ENCODE measurements at regions not wholly inside any gene's neighbourhood (a gene's known extent, or its start where the extent isn't known, plus 50 kb on each side); places are given as distances from the start of the nearest gene placed in this dataset.

DNA sequence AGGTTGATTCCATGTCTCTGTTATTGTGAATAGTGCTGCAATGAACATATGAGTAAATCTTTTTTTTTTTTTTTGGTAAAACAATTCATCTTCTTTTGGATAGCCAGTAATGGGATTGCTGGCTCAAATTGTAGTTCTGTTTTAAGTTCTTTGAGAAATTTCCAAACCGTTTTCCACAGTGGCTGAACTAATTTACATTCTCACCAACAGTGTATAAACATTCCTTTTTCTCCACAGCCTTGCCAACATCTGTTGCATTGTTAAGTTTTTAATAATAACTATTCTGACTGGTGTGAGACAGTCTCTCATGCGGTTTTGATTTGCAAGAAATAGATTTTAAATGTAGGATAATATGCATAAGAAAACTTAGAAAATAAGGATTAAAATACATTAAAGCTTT lies 279.0 kb upstream of the EPHA3 start (continued):
- TF ChIP-seq, protein P1, sequence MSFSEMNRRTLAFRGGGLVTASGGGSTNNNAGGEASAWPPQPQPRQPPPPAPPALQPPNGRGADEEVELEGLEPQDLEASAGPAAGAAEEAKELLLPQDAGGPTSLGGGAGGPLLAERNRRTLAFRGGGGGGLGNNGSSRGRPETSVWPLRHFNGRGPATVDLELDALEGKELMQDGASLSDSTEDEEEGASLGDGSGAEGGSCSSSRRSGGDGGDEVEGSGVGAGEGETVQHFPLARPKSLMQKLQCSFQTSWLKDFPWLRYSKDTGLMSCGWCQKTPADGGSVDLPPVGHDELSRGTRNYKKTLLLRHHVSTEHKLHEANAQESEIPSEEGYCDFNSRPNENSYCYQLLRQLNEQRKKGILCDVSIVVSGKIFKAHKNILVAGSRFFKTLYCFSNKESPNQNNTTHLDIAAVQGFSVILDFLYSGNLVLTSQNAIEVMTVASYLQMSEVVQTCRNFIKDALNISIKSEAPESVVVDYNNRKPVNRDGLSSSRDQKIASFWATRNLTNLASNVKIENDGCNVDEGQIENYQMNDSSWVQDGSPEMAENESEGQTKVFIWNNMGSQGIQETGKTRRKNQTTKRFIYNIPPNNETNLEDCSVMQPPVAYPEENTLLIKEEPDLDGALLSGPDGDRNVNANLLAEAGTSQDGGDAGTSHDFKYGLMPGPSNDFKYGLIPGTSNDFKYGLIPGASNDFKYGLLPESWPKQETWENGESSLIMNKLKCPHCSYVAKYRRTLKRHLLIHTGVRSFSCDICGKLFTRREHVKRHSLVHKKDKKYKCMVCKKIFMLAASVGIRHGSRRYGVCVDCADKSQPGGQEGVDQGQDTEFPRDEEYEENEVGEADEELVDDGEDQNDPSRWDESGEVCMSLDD (tag by site-specific recombination; IDR thresholded peaks at IDR 0.05) = no peak
- TF ChIP-seq ZNF174 (tag by site-specific recombination; IDR thresholded peaks at IDR 0.05) (no peak), ZNF239 (tag by site-specific recombination; IDR thresholded peaks at IDR 0.05) (no peak)

DNA sequence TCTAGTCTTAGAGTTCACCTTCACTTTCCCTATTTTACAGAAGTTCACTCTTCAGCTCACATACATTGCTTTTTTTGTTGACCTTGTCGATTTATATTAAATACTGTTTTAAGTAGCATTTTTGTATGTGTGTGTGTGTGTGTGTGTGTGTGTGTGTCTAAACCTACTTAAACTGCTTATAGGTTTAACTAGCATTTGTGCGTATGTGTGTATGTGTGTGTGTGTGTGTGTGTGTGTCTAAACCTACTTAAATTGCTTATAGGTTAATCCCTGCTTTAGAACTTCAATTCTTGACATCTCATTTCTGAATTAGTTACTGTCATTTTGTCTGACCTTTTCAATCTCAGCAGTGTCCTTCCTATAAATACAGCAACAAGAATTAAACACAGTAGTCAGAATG lies 254.8 kb upstream of the EPHA3 start:
- Histone ChIP-seq H3K9me3 (ENCODE audit: control insufficient read depth, insufficient read depth, low read depth, low read length) (no peaks in the 10 kb centered on the region), H3K27ac (ENCODE audit: extremely low read depth, low read depth, low read length) (no peak overlapping the region), H3K4me1 (ENCODE audit: control insufficient read depth, insufficient read depth, low read length) (no peaks in the 10 kb centered on the region), H3K4me3 (ENCODE audit: low read depth, low read length) (no peak overlapping the region), H3K36me3 (ENCODE audit: control insufficient read depth in 2 of 2, insufficient read depth in 1 of 2, low read length in 2 of 2) (no peaks in the 10 kb centered on the region)
- CTCF ChIA-PET = no interaction called here
- TF ChIP-seq ZNF404 (tag by site-specific recombination; IDR thresholded peaks at IDR 0.05) (no peak), ZNF394 (tag by site-specific recombination; IDR thresholded peaks at IDR 0.05; ENCODE audit: borderline replicate concordance) (no peak), ZNF558 (tag by site-specific recombination; IDR thresholded peaks at IDR 0.05) (no peak), ZNF354C (tag by site-specific recombination; IDR thresholded peaks at IDR 0.05; ENCODE audit: borderline replicate concordance, low read depth) (no peak), ZNF274 (IDR thresholded peaks at IDR 0.05; ENCODE audit: low read length) (no peak), ZNF274 (tag by site-specific recombination; IDR thresholded peaks at IDR 0.05; ENCODE audit: borderline replicate concordance) (no peak), GFI1B (tag by site-specific recombination; IDR thresholded peaks at IDR 0.05) (no peak), ZNF19 (tag by site-specific recombination; IDR thresholded peaks at IDR 0.05; ENCODE audit: low read depth) (no peak), ZFP37 (tag by site-specific recombination; IDR thresholded peaks at IDR 0.05) (no peak), OSR2 (tag by site-specific recombination; IDR thresholded peaks at IDR 0.05) (no peak), ZNF664 (tag by site-specific recombination; IDR thresholded peaks at IDR 0.05) (no peak)
- TF ChIP-seq, protein P2, sequence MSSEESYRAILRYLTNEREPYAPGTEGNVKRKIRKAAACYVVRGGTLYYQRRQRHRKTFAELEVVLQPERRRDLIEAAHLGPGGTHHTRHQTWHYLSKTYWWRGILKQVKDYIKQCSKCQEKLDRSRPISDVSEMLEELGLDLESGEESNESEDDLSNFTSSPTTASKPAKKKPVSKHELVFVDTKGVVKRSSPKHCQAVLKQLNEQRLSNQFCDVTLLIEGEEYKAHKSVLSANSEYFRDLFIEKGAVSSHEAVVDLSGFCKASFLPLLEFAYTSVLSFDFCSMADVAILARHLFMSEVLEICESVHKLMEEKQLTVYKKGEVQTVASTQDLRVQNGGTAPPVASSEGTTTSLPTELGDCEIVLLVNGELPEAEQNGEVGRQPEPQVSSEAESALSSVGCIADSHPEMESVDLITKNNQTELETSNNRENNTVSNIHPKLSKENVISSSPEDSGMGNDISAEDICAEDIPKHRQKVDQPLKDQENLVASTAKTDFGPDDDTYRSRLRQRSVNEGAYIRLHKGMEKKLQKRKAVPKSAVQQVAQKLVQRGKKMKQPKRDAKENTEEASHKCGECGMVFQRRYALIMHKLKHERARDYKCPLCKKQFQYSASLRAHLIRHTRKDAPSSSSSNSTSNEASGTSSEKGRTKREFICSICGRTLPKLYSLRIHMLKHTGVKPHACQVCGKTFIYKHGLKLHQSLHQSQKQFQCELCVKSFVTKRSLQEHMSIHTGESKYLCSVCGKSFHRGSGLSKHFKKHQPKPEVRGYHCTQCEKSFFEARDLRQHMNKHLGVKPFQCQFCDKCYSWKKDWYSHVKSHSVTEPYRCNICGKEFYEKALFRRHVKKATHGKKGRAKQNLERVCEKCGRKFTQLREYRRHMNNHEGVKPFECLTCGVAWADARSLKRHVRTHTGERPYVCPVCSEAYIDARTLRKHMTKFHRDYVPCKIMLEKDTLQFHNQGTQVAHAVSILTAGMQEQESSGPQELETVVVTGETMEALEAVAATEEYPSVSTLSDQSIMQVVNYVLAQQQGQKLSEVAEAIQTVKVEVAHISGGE (tag by site-specific recombination; conservative IDR thresholded peaks at IDR 0.05; ENCODE audit: low read depth) = no peak
- POLR2A ChIA-PET = no interaction called here

DNA sequence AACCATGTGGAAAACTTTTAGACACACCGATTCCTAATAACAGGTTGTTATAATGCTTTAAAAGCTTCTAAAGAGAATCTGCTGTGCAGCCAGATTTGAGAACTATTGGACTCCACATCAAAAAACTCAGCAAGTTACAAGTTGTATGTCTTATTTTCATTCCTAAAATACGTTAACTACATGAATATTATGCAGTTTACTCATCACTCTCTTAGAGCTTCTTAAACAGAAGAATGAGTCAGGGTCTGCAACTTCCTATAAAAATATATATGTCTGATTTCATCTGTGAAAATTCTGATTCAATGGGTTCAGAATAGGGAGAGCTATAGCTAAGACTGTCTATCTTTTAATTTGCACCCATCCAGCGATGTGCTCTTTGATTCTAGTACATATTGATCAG lies 244.2 kb upstream of the EPHA3 start:
- no peaks in the 10 kb centered on the region for H3K36me3 ChIP-seq (ENCODE audit: control insufficient read depth in 2 of 2, insufficient read depth in 1 of 2, low read length in 2 of 2)
- no peaks in the 10 kb centered on the region for H3K9me3 ChIP-seq (ENCODE audit: control insufficient read depth, insufficient read depth, low read depth, low read length)
- no peaks in the 10 kb centered on the region for H3K4me1 ChIP-seq (ENCODE audit: control insufficient read depth, insufficient read depth, low read length)
- TF ChIP-seq TCF7L2 (IDR thresholded peaks at IDR 0.05; ENCODE audit: borderline replicate concordance, low read depth, low read length) (no peak), ZNF544 (tag by site-specific recombination; IDR thresholded peaks at IDR 0.05) (no peak), ZNF48 (tag by site-specific recombination; IDR thresholded peaks at IDR 0.05) (no peak), ZNF830 (tag by site-specific recombination; IDR thresholded peaks at IDR 0.05; ENCODE audit: low read depth) (no peak), ZNF791 (tag by site-specific recombination; IDR thresholded peaks at IDR 0.05) (no peak), ZNF416 (tag by site-specific recombination; IDR thresholded peaks at IDR 0.05) (no peak), ZNF76 (tag by site-specific recombination; IDR thresholded peaks at IDR 0.05; ENCODE audit: borderline replicate concordance, low read depth) (no peak)
- TF ChIP-seq, protein P3, sequence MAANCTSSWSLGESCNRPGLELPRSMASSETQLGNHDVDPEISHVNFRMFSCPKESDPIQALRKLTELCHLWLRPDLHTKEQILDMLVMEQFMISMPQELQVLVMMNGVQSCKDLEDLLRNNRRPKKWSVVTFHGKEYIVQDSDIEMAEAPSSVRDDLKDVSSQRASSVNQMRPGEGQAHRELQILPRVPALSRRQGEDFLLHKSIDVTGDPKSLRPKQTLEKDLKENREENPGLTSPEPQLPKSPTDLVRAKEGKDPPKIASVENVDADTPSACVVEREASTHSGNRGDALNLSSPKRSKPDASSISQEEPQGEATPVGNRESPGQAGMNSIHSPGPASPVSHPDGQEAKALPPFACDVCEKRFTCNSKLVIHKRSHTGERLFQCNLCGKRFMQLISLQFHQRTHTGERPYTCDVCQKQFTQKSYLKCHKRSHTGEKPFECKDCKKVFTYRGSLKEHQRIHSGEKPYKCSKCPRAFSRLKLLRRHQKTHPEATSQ (tag by site-specific recombination; IDR thresholded peaks at IDR 0.05) = no peak
- TF ChIP-seq, protein P4, sequence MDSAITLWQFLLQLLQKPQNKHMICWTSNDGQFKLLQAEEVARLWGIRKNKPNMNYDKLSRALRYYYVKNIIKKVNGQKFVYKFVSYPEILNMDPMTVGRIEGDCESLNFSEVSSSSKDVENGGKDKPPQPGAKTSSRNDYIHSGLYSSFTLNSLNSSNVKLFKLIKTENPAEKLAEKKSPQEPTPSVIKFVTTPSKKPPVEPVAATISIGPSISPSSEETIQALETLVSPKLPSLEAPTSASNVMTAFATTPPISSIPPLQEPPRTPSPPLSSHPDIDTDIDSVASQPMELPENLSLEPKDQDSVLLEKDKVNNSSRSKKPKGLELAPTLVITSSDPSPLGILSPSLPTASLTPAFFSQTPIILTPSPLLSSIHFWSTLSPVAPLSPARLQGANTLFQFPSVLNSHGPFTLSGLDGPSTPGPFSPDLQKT (IDR thresholded peaks at IDR 0.05; ENCODE audit: borderline replicate concordance, low read depth, low read length) = no peak
- CTCF ChIA-PET = no interaction called here
- no peak overlapping the region for H3K27ac ChIP-seq (ENCODE audit: extremely low read depth, low read depth, low read length)
- POLR2A ChIA-PET = no interaction called here
- no peak overlapping the region for H3K4me3 ChIP-seq (ENCODE audit: low read depth, low read length)

Measured in HEK293 (cell line).